ENCODE measurements at regions not wholly inside any gene's neighbourhood (a gene's known extent, or its start where the extent isn't known, plus 50 kb on each side); places are given as distances from the start of the nearest gene placed in this dataset.

DNA sequence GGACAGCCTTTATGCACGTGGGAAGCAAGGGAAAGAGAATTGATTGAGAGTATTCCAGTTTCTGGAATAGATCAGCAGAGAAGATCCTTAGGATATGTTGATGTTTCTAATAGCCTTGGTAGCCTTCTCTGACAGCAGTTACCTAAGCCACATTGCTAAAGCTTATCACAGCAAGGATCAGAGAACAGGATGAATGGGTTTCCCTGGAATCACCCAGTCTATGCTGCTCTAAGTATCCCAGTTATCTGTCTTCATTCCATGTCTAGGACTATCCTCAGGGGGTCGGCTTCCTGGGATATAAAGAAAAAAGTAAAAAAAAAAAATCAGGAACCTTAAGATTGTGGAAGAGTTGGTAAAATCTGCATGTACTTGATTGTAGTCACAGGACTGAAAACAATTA is 352.0 kb upstream of the AKR1E2 start:
- no peak overlapping the region for H3K27ac Mint-ChIP-seq (ENCODE audit: unreplicated experiment)
- no peak for DNase-seq (ENCODE audit: extremely low spot score, unreplicated experiment)
- no peaks in the 10 kb centered on the region for H3K36me3 Mint-ChIP-seq (ENCODE audit: unreplicated experiment)
- no peak for TF ChIP-seq CTCF (IDR thresholded peaks at IDR 0.05)
- peaks cover 20% of the 10 kb centered on the region for H3K4me1 Mint-ChIP-seq (ENCODE audit: unreplicated experiment)
- no peaks in the 10 kb centered on the region for H3K27me3 Mint-ChIP-seq (ENCODE audit: unreplicated experiment)
- no peak overlapping the region for H3K4me3 Mint-ChIP-seq (ENCODE audit: unreplicated experiment)
- H3K9me3 Mint-ChIP-seq (ENCODE audit: unreplicated experiment) = no peaks in the 10 kb centered on the region

DNA sequence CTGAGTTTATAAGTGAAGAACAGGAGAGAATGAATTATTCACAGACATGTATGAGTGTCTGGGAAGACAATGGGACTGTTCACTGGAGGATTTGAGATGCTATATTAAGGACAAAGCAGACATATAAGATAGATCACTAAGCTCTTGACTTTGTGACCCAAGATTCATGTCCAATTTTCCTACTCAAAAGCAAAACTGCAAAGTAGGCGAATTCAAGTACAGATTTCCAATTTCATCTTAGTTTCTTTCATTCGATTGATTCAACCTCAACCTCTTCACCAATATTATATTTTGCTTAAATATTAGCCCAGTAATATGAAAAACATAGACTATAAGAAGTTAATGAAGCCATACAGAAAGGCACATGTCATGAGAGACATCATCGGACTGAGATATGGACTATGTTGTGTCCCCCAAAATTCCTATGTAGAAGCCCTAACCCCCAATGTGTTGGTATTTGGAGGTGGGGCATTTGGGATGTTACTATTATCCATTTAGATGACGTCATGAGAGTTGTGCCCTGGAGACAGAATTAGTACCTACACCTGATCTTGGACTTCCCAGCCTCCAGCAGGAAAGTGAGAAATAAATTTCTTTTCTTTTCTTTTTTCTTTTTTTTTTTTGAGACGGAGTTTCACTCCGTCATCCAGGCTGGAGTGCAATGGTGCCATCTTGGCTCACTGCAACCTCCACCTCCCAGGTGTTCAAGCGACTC is 353.7 kb upstream of the AKR1E2 start:
- H3K27ac Mint-ChIP-seq (ENCODE audit: unreplicated experiment) = no peak overlapping the region
- no peak for DNase-seq (ENCODE audit: extremely low spot score, unreplicated experiment)
- peaks cover 20% of the 10 kb centered on the region for H3K4me1 Mint-ChIP-seq (ENCODE audit: unreplicated experiment)
- H3K4me3 Mint-ChIP-seq (ENCODE audit: unreplicated experiment) = no peak overlapping the region
- TF ChIP-seq CTCF (IDR thresholded peaks at IDR 0.05) = no peak
- no peaks in the 10 kb centered on the region for H3K27me3 Mint-ChIP-seq (ENCODE audit: unreplicated experiment)
- peaks cover 2% of the 10 kb centered on the region for H3K9me3 Mint-ChIP-seq (ENCODE audit: unreplicated experiment)
- no peaks in the 10 kb centered on the region for H3K36me3 Mint-ChIP-seq (ENCODE audit: unreplicated experiment)

- Mint-ChIP-seq H3K27ac (ENCODE audit: unreplicated experiment) (peak overlapping the region; percentile 10), H3K9me3 (ENCODE audit: unreplicated experiment) (peaks cover 4% of the 10 kb centered on the region), H3K27me3 (ENCODE audit: unreplicated experiment) (no peaks in the 10 kb centered on the region), H3K4me3 (ENCODE audit: unreplicated experiment) (no peak overlapping the region), H3K36me3 (ENCODE audit: unreplicated experiment) (no peaks in the 10 kb centered on the region), H3K4me1 (ENCODE audit: unreplicated experiment) (peaks cover 20% of the 10 kb centered on the region)
- TF ChIP-seq CTCF (IDR thresholded peaks at IDR 0.05) = no peak
- DNase-seq (ENCODE audit: extremely low spot score, unreplicated experiment) = no peak
Observed at GRCh38 chr10:4470231-4470835, 355.7 kb upstream of the AKR1E2 start.

- Mint-ChIP-seq H3K27me3 (ENCODE audit: unreplicated experiment) (no peaks in the 10 kb centered on the region), H3K36me3 (ENCODE audit: unreplicated experiment) (no peaks in the 10 kb centered on the region), H3K27ac (ENCODE audit: unreplicated experiment) (no peak overlapping the region), H3K4me3 (ENCODE audit: unreplicated experiment) (no peak overlapping the region), H3K4me1 (ENCODE audit: unreplicated experiment) (peaks cover 12% of the 10 kb centered on the region), H3K9me3 (ENCODE audit: unreplicated experiment) (peaks cover 13% of the 10 kb centered on the region)
- DNase-seq (ENCODE audit: extremely low spot score, unreplicated experiment) = no peak
- no peak for TF ChIP-seq CTCF (IDR thresholded peaks at IDR 0.05)
Observed at GRCh38 chr10:4467481-4467880, 358.5 kb upstream of the AKR1E2 start.

- Mint-ChIP-seq H3K27ac (ENCODE audit: unreplicated experiment) (no peak overlapping the region), H3K4me3 (ENCODE audit: unreplicated experiment) (no peak overlapping the region), H3K27me3 (ENCODE audit: unreplicated experiment) (no peaks in the 10 kb centered on the region), H3K9me3 (ENCODE audit: unreplicated experiment) (peaks cover 9% of the 10 kb centered on the region), H3K36me3 (ENCODE audit: unreplicated experiment) (no peaks in the 10 kb centered on the region), H3K4me1 (ENCODE audit: unreplicated experiment) (peaks cover 6% of the 10 kb centered on the region)
- DNase-seq (ENCODE audit: extremely low spot score, unreplicated experiment) = no peak
- no peak for TF ChIP-seq CTCF (IDR thresholded peaks at IDR 0.05)
Observed at GRCh38 chr10:4460267-4460666, 365.7 kb upstream of the AKR1E2 start.

Data from osteocyte (in vitro differentiated cells).